IPS DF 4.7 (cell line): ENCODE measurements at regions not wholly inside any gene's neighbourhood (a gene's known extent, or its start where the extent isn't known, plus 50 kb on each side); places are given as distances from the start of the nearest gene placed in this dataset.
"Not testable (repeated sequence)": the region's sequence is repeated elsewhere in the genome, so short reads cannot be mapped to it uniquely, and the experiment has no call there.

Experiments used
- DNase-seq: peaks from one replicate; pipeline ENCODE4 v3.0.0-alpha.2; 2013; ENCODE audit warnings: low spot score; ENCODE audit errors: extremely low read depth

- DNase-seq, result no peak
Measured at GRCh38 chr7:112937651-112938415, 147.6 kb upstream of the TMEM168 start.

- DNase-seq, result no peak
Measured at GRCh38 chr7:112933598-112933997, 143.4 kb upstream of the TMEM168 start.

DNA sequence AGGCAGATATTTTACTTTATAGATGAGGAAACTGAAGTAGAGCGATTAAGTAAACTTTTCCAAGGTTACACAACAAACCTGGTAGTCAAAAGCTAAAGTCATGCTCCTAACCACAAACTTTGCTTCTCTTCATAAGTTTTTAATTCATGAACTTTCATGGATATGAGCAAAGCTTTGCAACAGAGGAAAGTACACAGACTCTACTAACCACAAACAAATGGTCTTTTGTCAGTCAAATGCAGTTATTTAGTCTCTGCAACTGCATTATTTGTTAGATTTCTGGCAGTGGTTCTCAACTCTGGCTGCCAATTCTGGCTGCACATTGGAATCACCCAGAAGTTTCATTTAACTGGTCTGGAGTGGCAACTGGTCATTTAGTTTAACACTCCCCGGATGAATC is 140.6 kb upstream of the TMEM168 start:
- no peak for DNase-seq

DNA sequence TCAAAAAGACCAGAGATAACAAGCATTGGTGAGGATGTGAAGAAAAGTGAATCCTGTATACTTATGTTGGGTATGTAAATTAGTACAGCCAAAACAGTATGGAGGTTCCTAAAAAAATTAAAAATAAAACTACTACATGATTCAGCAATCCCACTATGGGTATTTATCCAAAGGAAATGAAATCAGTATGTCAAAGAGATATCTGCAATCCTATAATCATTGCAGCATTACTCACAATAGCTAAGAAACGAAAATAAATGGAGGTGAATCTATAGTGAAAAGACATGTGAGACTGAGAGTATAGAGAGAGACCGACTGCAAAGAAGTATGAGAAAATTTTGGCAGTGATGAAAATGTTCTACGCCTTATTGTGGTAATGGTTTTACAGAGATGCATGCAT is 139.2 kb upstream of the TMEM168 start:
- DNase-seq, result no peak

DNA sequence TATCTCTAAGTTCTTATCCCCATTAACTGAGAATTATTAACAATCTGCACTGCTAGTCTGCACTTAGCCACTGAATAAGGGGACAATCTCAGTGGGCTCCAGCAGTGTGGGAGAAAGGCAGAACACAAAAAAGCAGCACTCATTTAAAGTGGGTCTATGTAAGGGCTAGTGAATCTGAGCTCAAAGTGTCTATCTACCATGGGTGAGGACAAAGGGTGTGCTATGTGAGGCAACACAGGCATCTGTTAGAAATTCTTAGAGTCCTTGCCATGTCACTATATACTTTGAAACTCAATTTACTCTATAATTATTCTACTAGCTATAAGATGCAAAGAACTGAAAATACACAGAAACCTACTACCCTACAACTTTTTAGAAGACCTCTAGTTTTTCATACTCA is 135.8 kb upstream of the TMEM168 start:
- DNase-seq, result no peak

- DNase-seq, result not testable (repeated sequence)
Measured at GRCh38 chr7:112922546-112922945, 132.4 kb upstream of the TMEM168 start.

- DNase-seq, result not testable (repeated sequence)
Measured at GRCh38 chr7:112916431-112916830, 126.2 kb upstream of the TMEM168 start.

GRCh38 chr7:112908086-112908485 is 117.9 kb upstream of the TMEM168 start:
- no peak for DNase-seq

GRCh38 chr7:112907658-112908057 is 117.5 kb upstream of the TMEM168 start:
- no peak for DNase-seq

DNA sequence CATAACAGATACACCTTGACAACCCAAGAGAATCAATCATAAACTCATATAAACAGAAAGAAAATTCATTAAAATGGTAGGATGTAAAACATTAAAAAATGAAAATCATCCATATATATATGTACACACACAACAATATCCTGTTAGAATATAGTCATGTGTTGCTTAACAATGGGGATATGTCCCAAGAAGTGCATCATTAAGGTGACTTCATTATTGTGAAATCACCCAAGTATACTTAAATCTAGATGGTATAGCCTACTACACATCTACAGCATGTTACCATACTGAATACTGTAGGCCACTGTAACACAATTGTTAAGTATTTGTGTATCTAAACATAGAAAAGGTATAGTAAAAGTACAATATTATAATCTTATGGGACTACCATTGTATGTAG is 115.8 kb upstream of the TMEM168 start:
- no peak for DNase-seq

- DNase-seq, result no peak
Measured at GRCh38 chr7:112905413-112905812, 115.2 kb upstream of the TMEM168 start.

DNA sequence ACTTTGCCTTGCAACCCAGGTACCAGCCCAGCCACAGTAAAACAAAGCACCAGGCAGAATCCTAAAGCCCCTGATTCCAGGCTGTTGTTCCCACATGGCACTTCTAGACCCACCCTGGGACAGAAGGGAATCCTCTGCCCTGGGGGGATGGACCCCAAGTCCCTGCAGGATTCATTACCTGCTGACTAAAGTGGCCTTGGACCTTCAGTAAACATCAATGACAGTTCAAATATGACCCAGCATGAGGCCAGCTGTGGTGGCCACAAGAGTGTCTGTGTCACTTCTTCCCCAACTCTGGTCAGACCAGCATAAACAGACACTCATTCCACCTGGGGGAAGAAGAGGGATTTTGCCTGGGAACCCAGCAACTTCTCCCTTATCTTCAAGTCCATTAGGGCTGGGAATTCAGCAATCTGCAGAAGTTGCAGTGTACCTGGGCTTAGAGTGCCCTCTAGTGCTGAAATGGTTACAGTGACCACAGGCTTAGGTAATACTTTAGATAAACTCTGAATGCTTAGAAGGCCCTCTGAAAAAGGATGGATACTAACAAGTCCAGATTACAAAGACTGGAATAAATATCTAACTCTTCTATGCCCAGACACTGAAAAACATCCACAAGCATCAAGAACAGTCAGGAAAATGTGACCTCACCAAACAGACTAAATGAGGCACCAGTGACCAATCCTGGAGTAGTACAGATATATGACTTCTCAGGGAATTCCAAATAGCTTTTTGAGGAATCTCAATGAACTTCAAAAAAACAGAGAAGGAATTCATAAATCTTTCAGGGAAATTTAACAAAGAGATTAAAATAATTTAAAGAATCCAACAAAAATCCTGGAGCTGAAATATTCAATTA is 108.5 kb upstream of the TMEM168 start:
- DNase-seq, result peak; percentile 49

DNA sequence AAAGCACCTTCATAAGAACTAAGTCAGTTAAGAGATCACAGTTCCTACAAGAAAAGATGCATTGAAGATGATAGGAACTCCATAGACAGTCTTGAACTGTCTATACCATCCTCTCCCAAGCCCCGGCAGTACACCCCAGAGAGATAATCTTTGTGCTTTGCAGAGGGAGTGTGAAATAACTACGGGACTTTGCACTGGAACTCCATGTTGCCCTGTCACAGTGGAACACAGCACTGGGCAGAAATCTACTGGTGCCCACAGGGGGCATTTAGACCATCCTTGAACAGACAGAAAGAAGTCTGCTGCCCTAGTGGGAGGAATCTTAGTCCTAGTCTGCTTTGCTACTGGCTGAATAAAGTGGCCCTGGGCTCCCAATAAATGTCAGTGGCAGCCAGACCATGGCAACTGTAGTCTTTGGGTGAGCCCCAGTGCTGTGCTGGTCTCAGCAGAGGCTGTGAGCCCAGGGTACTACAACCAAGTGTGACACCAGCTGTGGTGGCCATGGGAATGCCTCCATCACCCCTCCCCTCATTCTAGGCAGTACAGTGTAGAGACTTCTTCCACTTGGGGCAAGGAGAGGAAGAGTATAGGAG is 107.7 kb upstream of the TMEM168 start:
- no peak for DNase-seq

DNA sequence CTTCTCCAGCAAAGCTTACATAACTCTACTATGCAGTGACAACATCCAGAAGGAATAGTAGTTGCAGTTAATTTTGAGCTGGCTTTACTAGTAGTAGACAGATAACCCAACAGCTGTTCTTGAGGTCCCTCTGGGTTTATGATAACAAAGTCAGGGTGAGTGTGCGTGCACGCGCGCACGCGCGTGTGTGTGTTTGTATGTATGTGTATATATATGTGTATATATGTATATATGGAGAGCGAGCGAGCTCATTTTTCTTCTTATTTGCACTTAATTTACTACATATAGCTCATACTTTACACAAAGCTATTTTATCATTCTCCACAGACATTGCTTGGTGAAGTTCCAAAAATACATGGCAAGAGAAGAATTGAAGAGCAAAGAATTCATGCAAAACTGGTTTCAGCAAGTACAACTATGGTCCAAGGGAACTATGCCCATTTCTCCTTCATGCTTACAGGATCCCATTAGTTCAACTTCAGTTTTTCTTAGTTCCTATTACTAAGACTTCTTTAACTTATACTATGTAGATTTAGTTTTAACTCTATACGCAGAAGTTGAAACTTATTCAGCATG is 105.9 kb upstream of the TMEM168 start:
- no peak for DNase-seq

DNA sequence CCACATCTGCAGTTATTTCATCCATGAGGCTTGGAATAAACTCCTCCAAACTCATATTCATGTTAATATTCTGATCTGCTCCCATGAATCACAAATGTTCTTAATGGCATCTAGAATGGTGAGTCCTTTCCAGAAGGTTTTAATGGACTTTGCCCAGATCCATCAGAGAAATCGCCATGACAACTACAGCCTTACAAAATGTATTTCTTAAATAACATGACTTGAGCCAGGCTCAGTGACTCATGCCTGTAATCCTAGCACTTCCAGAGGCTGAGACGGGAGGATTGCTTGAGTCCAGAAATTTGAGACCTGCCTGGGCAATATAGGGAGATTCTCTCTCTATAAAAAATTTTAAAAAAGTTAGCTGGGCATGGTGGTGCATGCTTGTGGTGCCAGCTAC is 102.1 kb upstream of the TMEM168 start:
- no peak for DNase-seq

DNA sequence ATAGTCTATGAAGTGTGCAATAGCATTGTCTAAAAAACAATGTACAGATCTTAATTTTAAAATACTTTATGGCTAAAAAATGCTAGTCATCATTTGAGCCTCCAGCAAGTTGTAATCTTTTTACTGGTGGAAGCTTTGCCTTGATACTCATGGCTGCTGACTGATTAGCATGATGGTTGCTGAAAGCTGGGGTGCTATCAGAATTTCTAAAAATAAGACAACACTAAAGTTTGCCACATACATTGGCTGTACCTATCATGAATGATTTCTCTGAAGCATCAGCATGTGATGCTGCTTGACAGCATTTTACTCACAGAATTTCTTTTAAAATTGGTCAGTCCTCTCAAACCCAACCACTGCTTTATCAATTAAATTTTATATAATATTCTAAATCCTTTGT is 101.5 kb upstream of the TMEM168 start:
- no peak for DNase-seq

DNA sequence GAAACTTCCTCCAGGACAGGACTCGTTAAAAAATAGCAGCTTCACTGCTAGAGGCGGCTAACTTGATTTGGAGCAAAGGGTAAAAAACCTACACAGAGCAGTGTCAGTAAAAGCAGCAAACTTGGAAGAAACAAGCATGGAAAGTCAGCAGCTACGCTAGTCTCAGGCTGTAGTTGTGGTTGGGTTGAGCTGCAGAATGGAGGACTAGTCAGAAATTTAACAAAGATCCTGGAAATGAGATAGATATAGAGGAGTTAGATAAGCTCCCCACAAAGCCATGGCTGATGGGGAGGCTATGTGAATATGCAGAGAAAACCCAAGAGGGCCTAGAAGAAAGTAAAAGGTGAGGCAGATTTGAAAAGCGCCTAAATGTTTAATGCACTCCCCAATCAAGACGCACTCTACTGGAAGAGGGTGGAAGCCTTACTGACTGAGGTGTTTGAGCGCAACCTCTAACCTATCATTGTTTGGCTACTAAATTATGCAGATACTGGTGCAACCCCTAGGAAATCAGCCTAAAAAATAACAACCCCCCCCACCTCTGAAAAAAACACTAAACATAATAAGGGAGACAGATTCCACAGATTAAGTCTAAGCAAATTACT is 99.7 kb upstream of the TMEM168 start:
- no peak for DNase-seq

- no peak for DNase-seq
Measured at GRCh38 chr7:112889268-112889667, 99.1 kb upstream of the TMEM168 start.

- DNase-seq, result no peak
Measured at GRCh38 chr7:112888781-112889180, 98.6 kb upstream of the TMEM168 start.

DNA sequence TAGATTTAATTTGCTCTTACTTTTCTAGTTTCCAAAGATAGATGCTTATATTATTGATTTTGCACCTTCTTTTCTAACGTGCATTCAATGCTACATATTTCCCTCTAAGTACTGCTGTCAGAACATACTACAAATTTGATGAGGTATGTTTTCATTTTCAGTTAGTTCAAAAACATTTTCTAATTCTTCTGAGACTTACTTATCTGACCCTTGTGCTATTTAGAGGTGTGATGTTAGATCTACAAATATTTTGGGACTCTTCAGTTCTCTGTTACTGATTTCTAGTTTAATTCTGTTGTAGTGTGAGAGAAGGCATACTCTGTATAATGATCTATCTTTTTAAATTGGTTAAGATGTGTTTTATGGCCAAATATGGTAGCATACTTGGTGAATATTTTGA is 97.8 kb upstream of the TMEM168 start:
- no peak for DNase-seq

- no peak for DNase-seq
Measured at GRCh38 chr7:112887337-112887736, 97.1 kb upstream of the TMEM168 start.

GRCh38 chr7:112886208-112886607 is 96.0 kb upstream of the TMEM168 start:
- no peak for DNase-seq
